ENCODE measurements at regions not wholly inside any gene's neighbourhood (a gene's known extent, or its start where the extent isn't known, plus 50 kb on each side); places are given as distances from the start of the nearest gene placed in this dataset.

DNA sequence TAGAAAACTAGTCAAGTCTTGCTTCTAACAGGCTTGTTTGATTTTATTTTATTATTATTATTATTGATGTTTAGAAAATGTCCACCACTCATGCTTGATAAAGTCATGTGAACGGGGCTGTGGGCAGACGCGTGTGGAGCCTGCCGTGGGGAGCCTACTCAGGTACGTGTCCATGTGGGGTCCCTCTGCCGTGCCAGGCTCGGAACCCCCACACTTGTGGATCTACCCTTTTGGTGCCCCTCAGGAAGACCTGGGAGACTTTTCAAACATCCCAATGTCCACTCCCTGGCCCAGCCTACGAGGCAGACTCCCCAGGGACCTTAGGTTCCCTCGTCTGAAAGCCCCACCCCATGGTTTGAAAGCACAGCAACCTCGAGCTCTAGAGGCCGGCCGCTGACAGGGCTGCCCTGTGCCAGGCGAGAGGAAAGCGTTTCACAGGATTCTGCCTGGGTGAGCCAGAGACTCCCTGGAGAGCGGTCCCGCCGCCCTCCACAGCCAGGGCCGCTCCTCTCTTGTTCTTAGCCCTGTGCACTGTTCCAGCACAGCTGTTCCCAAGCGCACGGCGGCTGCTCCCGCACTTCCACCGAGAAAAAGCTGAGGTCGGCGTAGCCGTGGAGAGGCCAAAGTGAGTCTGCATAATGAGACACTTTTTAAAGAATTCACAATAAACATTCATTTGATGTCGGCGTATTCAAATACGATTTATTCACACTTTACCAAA lies 249.7 kb downstream of the TTLL2 start:
- ATAC-seq (ENCODE audit: insufficient number of reproducible peaks, low FRiP score, low read depth) (peak; percentile 48), DNase-seq (ENCODE audit: low spot score) (no peak)
- Histone ChIP-seq H3K36me3 (no peaks in the 10 kb centered on the region), H3K4me3 (peak overlapping the region; percentile 63), H3K4me1 (ENCODE audit: control insufficient read depth in 1 of 2, low read depth in 2 of 2) (peaks cover 7 to 29% of the 10 kb centered on the region in 2 donors), H3K27me3 (replicated peaks; ENCODE audit: insufficient read depth) (no peaks in the 10 kb centered on the region), H3K27ac (peak overlapping the region; percentile 86 to 95), H3K9me3 (no peaks in the 10 kb centered on the region)
- TF ChIP-seq, protein P1, sequence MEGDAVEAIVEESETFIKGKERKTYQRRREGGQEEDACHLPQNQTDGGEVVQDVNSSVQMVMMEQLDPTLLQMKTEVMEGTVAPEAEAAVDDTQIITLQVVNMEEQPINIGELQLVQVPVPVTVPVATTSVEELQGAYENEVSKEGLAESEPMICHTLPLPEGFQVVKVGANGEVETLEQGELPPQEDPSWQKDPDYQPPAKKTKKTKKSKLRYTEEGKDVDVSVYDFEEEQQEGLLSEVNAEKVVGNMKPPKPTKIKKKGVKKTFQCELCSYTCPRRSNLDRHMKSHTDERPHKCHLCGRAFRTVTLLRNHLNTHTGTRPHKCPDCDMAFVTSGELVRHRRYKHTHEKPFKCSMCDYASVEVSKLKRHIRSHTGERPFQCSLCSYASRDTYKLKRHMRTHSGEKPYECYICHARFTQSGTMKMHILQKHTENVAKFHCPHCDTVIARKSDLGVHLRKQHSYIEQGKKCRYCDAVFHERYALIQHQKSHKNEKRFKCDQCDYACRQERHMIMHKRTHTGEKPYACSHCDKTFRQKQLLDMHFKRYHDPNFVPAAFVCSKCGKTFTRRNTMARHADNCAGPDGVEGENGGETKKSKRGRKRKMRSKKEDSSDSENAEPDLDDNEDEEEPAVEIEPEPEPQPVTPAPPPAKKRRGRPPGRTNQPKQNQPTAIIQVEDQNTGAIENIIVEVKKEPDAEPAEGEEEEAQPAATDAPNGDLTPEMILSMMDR (IDR thresholded peaks at IDR 0.05): no peak

DNA sequence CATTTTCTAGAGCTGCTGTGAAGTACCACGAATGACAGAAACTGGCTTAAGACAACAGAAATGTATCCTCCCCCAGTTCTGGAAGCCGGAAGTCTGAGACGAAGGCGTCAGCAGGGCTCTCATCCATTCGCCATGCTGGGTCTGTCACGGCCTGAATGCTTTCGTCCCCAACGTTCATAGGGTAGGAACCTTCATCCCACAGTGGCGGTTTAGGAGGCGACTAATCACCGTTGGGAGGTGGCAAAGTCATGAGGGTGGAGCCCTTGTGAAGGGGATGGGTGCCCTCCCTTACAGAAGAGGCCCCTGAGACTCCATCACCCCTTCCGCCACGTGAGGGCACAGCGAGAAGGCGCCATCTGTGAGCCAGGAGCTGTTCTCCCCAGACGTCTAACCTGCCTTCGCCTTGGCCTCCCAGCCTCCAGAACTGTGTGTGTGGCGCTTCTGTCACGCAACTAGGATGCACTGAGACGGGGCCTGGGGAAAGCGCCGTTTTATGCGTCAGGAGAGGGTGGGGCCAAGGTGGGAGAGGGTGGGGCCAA lies 250.3 kb downstream of the TTLL2 start:
- ATAC-seq (ENCODE audit: insufficient number of reproducible peaks, low FRiP score, low read depth): no peak
- no peak for DNase-seq (ENCODE audit: low spot score)
- H3K27ac ChIP-seq: peak overlapping the region; percentile 86 to 95

GRCh38 chr6:167576050-167576741 lies 250.5 kb upstream of the AFDN start:
- ATAC-seq (ENCODE audit: insufficient number of reproducible peaks, low FRiP score, low read depth): no peak
- Histone ChIP-seq H3K4me3 (no peak overlapping the region), H3K36me3 (no peaks in the 10 kb centered on the region), H3K27me3 (replicated peaks; ENCODE audit: insufficient read depth) (no peaks in the 10 kb centered on the region), H3K4me1 (ENCODE audit: control insufficient read depth in 1 of 2, low read depth in 2 of 2) (peaks cover 7 to 29% of the 10 kb centered on the region in 2 donors), H3K9me3 (no peaks in the 10 kb centered on the region), H3K27ac (no peak overlapping the region)
- DNase-seq (ENCODE audit: low spot score): no peak
- TF ChIP-seq, protein P1 (IDR thresholded peaks at IDR 0.05): no peak

More for the DNA sequence above, 250.3 kb downstream of the TTLL2 start:
- H3K9me3 ChIP-seq: no peaks in the 10 kb centered on the region
- peaks cover 7 to 29% of the 10 kb centered on the region in 2 donors for H3K4me1 ChIP-seq (ENCODE audit: control insufficient read depth in 1 of 2, low read depth in 2 of 2)
- peak overlapping the region; percentile 63 for H3K4me3 ChIP-seq
- TF ChIP-seq, protein P1 (IDR thresholded peaks at IDR 0.05): no peak
- no peaks in the 10 kb centered on the region for H3K36me3 ChIP-seq
- H3K27me3 ChIP-seq (replicated peaks; ENCODE audit: insufficient read depth): no peaks in the 10 kb centered on the region

- no peaks in the 10 kb centered on the region for H3K27me3 ChIP-seq (replicated peaks; ENCODE audit: insufficient read depth)
- TF ChIP-seq, protein P1 (IDR thresholded peaks at IDR 0.05): no peak
- H3K27ac ChIP-seq: no peak overlapping the region
- no peak for ATAC-seq (ENCODE audit: insufficient number of reproducible peaks, low FRiP score, low read depth)
- H3K4me1 ChIP-seq (ENCODE audit: control insufficient read depth in 1 of 2, low read depth in 2 of 2): peaks cover 7 to 29% of the 10 kb centered on the region in 2 donors
- H3K9me3 ChIP-seq: no peaks in the 10 kb centered on the region
- no peak for DNase-seq (ENCODE audit: low spot score)
- no peaks in the 10 kb centered on the region for H3K36me3 ChIP-seq
- no peak overlapping the region for H3K4me3 ChIP-seq
Observed at GRCh38 chr6:167576828-167577503, 249.7 kb upstream of the AFDN start.

- H3K9me3 ChIP-seq: no peaks in the 10 kb centered on the region
- ATAC-seq (ENCODE audit: insufficient number of reproducible peaks, low FRiP score, low read depth) (no peak), DNase-seq (ENCODE audit: low spot score) (no peak)
- no peaks in the 10 kb centered on the region for H3K27me3 ChIP-seq (replicated peaks; ENCODE audit: insufficient read depth)
- H3K36me3 ChIP-seq: no peaks in the 10 kb centered on the region
- H3K27ac ChIP-seq: no peak overlapping the region
- H3K4me3 ChIP-seq: no peak overlapping the region
- TF ChIP-seq, protein P1 (IDR thresholded peaks at IDR 0.05): no peak
- peaks cover 7 to 22% of the 10 kb centered on the region in 2 donors for H3K4me1 ChIP-seq (ENCODE audit: control insufficient read depth in 1 of 2, low read depth in 2 of 2)
Observed at GRCh38 chr6:167577891-167578361, 248.8 kb upstream of the AFDN start.
